Heart right ventricle (tissue), 16 donors: ENCODE measurements at regions not wholly inside any gene's neighbourhood (a gene's known extent, or its start where the extent isn't known, plus 50 kb on each side); places are given as distances from the start of the nearest gene placed in this dataset.

Experiments used
- ATAC-seq, 8 donors: fragments of 200-7000 bp; cut with Tn5 transposase; one replicate each; pipeline ENCODE4 v1.9.1; 2020; ENCODE audit warnings: mild to moderate bottlenecking in 8 of 8, moderate library complexity in 8 of 8, moderate number of reproducible peaks in 1 of 8
- DNase-seq, 2 donors: peaks; one replicate each; pipeline ENCODE4 v3.0.0-alpha.2; 2020
- H3K27ac ChIP-seq, 10 donors: fragments of 200-600 bp; sonication (generic) in 2 of 10; one replicate each; pipeline versions ENCODE4 v1.5.0 to v1.8.0; 2020 to 2022; ENCODE audit warnings: mild to moderate bottlenecking in 3 of 10
- H3K27me3 ChIP-seq, 7 donors: fragments of 200-600 bp; one replicate each; pipeline ENCODE4 v1.8.0; 2021 to 2022; ENCODE audit warnings: mild to moderate bottlenecking in 2 of 7
- H3K36me3 ChIP-seq, 9 donors: fragments of 200-600 bp; sonication (generic) in 1 of 9; one replicate each; pipeline versions ENCODE4 v1.5.0 to v1.8.0; 2020 to 2022; ENCODE audit warnings: mild to moderate bottlenecking in 2 of 9
- H3K4me1 ChIP-seq, 9 donors: fragments of 200-600 bp; sonication (generic) in 1 of 9; one replicate each; pipeline versions ENCODE4 v1.5.0 to v1.8.0; 2020 to 2022; ENCODE audit warnings: mild to moderate bottlenecking in 4 of 9
- H3K4me3 ChIP-seq, 10 donors: fragments of 200-600 bp; sonication (generic) in 2 of 10; one replicate each; pipeline versions ENCODE4 v1.5.0 to v1.8.0; 2020 to 2022; ENCODE audit warnings: mild to moderate bottlenecking in 7 of 10, moderate library complexity in 2 of 10
- H3K9me3 ChIP-seq, 11 donors: fragments of 200-600 bp in 10 of 11; sonication (generic) in 2 of 11; one replicate each; pipeline versions ENCODE4 v1.5.0 to v1.8.0; 2013 to 2022; ENCODE audit warnings: mild to moderate bottlenecking in 2 of 11, control low read depth in 1 of 11, moderate library complexity in 1 of 11
- WGBS, 2 donors: extraction: QIAGEN DNeasy Blood & Tissue Kit; methylation state at CpG; one replicate each; pipeline ENCODE4 v1.1.7; 2013; ENCODE audit warnings: inconsistent platforms in 1 of 2; 5-methylcytosine and 5-hydroxymethylcytosine counted together
- intact Hi-C, 10 donors: fragments of 100-400 bp; cut with DNase I; formaldehyde crosslinking; loops; one replicate each; pipeline versions ENCODE4 v1.11.1 to v1.14.2; 2022
- TF ChIP-seq, protein P1 (sequence below), 9 donors: fragments of 200-600 bp; sonication (generic) in 2 of 9; IDR thresholded peaks; one replicate each; pipeline versions ENCODE4 v1.5.0 to v1.8.0; 2021 to 2022; ENCODE audit warnings: antibody characterized with exemption in 9 of 9, mild to moderate bottlenecking in 5 of 9, moderate library complexity in 1 of 9
- donor health status: Arrhythmogenic right ventricular cardiomyopathy.
- donor health status: ischemic (EF 13 %, LVEDD 7.1; RV severe dilation, severe dysfunction).
- donor health status: healthy with polysubstance abuse.
- donor health status: DM: no; HTN: yes; CAD: no.
- donor health status: DM: no; HTN: no; CAD: no.
- donor health status: ischemic (EF 25% LVEDD 6.9; RV normal size, moderate dysfunction).
- donor health status: ischemic (EF 25% LVEDD 5.7; RV mildly dilated, moderate dysfunction).
- donor health status: healthy.
- donor health status: DM: yes; HTN: yes; CAD: no.
- donor health status: Ischemic cardiomyopathy.
- donor health status: ischemic (EF 35%, LVEDD 5.7; RV mildly dilated, moderate dysfunction).
- donor health status: nonischemic (EF 11% LVEDD 7.7; RV severe dilation, severe dysfunction).
- donor health status: DM: yes; HTN: yes; CAD: no.
- donor health status: PGD.
- donor health status: ischemic (EF 29% LVEDD 5.4; RV normal size, mild dysfunction).
- donor health status: nonischemic (EF 23%, LVEDD 6.1; RV moderate dilation, normal function).

DNA sequence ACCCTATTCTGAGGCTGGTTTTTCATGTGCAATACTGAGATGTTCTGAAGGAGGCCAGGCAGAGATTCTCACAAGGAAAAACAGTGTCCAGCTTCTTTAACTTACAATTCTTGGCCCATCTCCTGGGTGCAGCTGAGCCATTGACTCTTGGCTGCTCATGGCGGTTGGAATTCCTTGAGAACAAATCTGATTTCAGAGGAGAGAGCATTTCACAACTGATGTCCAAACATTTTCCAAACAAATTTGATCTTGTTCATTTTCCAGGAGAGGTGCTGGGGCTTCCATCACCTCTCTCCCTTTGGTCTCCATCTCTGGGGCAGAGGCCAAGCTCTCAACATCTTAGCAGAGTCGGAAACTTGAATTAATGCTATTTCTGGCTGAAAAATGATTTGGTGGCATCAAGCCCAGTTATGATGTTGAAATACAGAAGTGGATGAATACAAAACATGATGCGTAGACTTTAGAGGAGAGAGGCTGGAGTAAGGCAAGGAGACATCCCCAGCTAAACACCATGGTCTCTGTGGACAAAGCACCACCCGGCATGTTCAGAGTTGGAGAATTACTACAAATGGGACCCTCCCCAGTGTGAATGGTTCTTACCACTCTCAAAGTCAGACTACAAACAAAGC, 593.0 kb downstream of the VRK1 start:
- H3K27ac ChIP-seq = no peak overlapping the region
- intact Hi-C loops = no loop called here

DNA sequence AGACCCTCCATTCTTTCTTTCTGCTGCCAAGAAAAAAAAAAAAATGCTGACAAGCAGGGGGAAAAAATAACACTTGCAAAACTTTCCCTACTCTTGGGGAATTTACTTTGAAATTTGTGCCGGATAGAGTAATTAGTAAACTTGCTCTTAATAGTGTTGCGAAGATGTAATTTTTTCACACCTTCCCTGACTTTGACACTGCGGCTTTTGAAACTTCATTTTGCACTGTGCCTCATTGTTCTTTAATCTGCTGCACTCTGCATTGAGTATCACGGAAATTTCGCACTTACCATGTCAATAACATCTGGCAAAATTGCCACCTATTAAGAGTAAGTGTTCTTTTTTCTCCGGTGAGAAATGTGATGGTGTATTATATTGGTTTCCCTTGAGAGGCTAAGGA, 596.1 kb downstream of the VRK1 start:
- no peak for ATAC-seq
- intact Hi-C loops = no loop called here
- Histone ChIP-seq H3K9me3 (no peaks in the 10 kb centered on the region), H3K4me1 (no peaks in the 10 kb centered on the region), H3K27me3 (peaks cover 0 to 39% (median 6%) of the 10 kb centered on the region in 7 donors), H3K36me3 (no peaks in the 10 kb centered on the region), H3K4me3 (no peak overlapping the region), H3K27ac (no peak overlapping the region)
- DNase-seq = no peak
- TF ChIP-seq, protein P1, sequence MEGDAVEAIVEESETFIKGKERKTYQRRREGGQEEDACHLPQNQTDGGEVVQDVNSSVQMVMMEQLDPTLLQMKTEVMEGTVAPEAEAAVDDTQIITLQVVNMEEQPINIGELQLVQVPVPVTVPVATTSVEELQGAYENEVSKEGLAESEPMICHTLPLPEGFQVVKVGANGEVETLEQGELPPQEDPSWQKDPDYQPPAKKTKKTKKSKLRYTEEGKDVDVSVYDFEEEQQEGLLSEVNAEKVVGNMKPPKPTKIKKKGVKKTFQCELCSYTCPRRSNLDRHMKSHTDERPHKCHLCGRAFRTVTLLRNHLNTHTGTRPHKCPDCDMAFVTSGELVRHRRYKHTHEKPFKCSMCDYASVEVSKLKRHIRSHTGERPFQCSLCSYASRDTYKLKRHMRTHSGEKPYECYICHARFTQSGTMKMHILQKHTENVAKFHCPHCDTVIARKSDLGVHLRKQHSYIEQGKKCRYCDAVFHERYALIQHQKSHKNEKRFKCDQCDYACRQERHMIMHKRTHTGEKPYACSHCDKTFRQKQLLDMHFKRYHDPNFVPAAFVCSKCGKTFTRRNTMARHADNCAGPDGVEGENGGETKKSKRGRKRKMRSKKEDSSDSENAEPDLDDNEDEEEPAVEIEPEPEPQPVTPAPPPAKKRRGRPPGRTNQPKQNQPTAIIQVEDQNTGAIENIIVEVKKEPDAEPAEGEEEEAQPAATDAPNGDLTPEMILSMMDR (IDR thresholded peaks at IDR 0.05) = no peak
- WGBS, 2 donors = 63 to 67% methylated on average over 6 of the region's 6 CpGs

More for the DNA sequence above, 593.0 kb downstream of the VRK1 start:
- peak in 4 of 8 donors; percentile 50 to 77 (median 56) for ATAC-seq
- no peak for DNase-seq
- Histone ChIP-seq H3K9me3 (no peaks in the 10 kb centered on the region), H3K36me3 (no peaks in the 10 kb centered on the region), H3K27me3 (peaks cover 0 to 42% (median 6%) of the 10 kb centered on the region in 7 donors), H3K4me3 (no peak overlapping the region), H3K4me1 (no peaks in the 10 kb centered on the region)
- WGBS, 2 donors = 73 to 77% methylated on average over 4 of the region's 4 CpGs
- TF ChIP-seq, protein P1 (IDR thresholded peaks at IDR 0.05) = no peak

DNA sequence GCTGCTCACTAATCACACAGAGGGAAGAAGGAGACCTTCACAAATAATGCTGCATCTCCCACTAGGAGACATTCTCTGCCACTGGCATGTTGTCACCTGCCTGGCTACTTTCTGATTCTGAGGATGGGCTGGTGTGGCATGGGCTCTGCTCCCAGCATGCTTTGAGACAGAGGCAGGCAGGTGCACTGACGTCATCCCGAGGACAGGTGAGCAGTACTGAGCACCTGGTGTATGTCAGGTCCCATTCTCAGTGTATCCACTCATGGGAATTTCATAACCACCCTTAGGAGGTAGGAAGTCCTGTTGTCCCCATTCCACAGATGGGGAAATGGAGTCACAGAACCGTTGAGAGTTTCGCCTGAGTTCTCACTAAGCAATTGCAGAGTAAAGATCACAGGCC, 597.9 kb downstream of the VRK1 start:
- DNase-seq (no peak), ATAC-seq (no peak)
- Histone ChIP-seq H3K36me3 (no peaks in the 10 kb centered on the region), H3K4me3 (no peak overlapping the region), H3K9me3 (peaks cover 0 to 6% (median 0%) of the 10 kb centered on the region in 11 donors), H3K4me1 (no peaks in the 10 kb centered on the region), H3K27ac (no peak overlapping the region), H3K27me3 (peaks cover 0 to 39% (median 6%) of the 10 kb centered on the region in 7 donors)
- intact Hi-C loops = no loop called here
- TF ChIP-seq, protein P1 (IDR thresholded peaks at IDR 0.05) = no peak
- WGBS, 2 donors = 81 to 83% methylated on average over 4 of the region's 4 CpGs

DNA sequence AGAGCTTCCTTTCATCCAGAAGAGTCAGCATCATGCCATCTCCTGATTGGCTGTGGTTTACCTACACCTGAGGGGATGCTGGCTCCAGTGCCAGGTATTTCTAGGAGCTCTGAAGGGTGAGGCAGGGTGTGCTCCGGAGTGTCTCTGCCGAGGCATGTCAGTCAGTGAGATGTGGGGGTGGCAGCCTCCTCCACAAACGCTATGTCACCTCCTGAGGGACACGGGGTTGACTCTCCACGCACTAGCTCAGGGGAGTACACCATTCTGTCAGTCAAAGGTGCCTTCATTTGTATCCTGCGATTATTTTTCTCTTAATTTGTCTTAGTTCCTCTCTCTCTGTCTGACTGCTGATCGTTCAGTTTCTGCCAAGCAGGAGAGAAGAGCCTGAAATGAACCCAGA, 604.5 kb downstream of the VRK1 start:
- DNase-seq (no peak), ATAC-seq (no peak)
- Histone ChIP-seq H3K9me3 (peaks cover 0 to 8% (median 0%) of the 10 kb centered on the region in 11 donors), H3K4me1 (no peaks in the 10 kb centered on the region), H3K27me3 (peaks cover 0 to 29% (median 12%) of the 10 kb centered on the region in 7 donors), H3K27ac (no peak overlapping the region), H3K36me3 (no peaks in the 10 kb centered on the region), H3K4me3 (no peak overlapping the region)
- WGBS, 2 donors = 64 to 78% methylated on average over 7 of the region's 7 CpGs
- intact Hi-C loops = no loop called here
- TF ChIP-seq, protein P1 (IDR thresholded peaks at IDR 0.05) = no peak
